NB4 (cell line): ENCODE measurements at regions not wholly inside any gene's neighbourhood (a gene's known extent, or its start where the extent isn't known, plus 50 kb on each side); places are given as distances from the start of the nearest gene placed in this dataset.

Experiments used
- DNase-seq: peaks from one replicate; pipeline ENCODE4 v3.0.0; 2010; ENCODE audit warnings: low read depth
- H3K4me3 ChIP-seq: one replicate; pipeline ENCODE4 v1.5.1; 2011; ENCODE audit warnings: mild to moderate bottlenecking, low read depth, low read length, moderate library complexity
- MYC ChIP-seq: IDR thresholded peaks from 2 replicates; pipeline ENCODE4 v1.6.1; 2011; ENCODE audit warnings: low read depth, low read length
- POLR2A ChIP-seq: IDR thresholded peaks from 2 replicates; pipeline ENCODE4 v1.6.1; 2011; ENCODE audit warnings: mild to moderate bottlenecking; ENCODE audit not compliant: insufficient read length; ENCODE audit errors: extremely low read depth
- TF ChIP-seq, protein P1 (sequence below): IDR thresholded peaks from 2 replicates; pipeline ENCODE4 v1.6.1; 2011; ENCODE audit warnings: low read depth, low read length
- TF ChIP-seq, protein P2 (sequence below): IDR thresholded peaks from one replicate; pipeline ENCODE4 v1.5.1; 2012; ENCODE audit warnings: low read depth, low read length

DNA sequence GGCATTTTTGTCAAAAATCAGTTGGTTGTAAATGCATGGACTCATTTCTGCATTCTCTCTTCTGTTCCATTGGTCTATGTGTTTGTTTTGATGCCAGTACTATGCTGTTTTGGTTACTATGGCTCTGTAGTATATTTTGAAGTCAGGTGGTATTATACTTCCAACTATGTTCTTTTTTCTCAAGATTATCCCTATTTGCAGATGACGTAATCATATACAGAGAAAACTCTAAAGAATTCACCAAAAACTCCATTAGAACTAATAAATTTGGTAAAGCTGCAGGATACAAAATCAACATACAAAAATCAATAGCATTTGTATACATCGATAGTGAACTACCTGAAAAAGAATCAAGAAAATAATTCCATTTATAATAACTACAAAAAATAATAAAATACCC, 253.1 kb upstream of the NEGR1 start:
- TF ChIP-seq, protein P1, sequence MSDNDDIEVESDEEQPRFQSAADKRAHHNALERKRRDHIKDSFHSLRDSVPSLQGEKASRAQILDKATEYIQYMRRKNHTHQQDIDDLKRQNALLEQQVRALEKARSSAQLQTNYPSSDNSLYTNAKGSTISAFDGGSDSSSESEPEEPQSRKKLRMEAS: no peak
- TF ChIP-seq POLR2A (no peak), MYC (no peak)
- TF ChIP-seq, protein P2, sequence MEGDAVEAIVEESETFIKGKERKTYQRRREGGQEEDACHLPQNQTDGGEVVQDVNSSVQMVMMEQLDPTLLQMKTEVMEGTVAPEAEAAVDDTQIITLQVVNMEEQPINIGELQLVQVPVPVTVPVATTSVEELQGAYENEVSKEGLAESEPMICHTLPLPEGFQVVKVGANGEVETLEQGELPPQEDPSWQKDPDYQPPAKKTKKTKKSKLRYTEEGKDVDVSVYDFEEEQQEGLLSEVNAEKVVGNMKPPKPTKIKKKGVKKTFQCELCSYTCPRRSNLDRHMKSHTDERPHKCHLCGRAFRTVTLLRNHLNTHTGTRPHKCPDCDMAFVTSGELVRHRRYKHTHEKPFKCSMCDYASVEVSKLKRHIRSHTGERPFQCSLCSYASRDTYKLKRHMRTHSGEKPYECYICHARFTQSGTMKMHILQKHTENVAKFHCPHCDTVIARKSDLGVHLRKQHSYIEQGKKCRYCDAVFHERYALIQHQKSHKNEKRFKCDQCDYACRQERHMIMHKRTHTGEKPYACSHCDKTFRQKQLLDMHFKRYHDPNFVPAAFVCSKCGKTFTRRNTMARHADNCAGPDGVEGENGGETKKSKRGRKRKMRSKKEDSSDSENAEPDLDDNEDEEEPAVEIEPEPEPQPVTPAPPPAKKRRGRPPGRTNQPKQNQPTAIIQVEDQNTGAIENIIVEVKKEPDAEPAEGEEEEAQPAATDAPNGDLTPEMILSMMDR: no peak
- DNase-seq: no peak
- H3K4me3 ChIP-seq: no peak overlapping the region

DNA sequence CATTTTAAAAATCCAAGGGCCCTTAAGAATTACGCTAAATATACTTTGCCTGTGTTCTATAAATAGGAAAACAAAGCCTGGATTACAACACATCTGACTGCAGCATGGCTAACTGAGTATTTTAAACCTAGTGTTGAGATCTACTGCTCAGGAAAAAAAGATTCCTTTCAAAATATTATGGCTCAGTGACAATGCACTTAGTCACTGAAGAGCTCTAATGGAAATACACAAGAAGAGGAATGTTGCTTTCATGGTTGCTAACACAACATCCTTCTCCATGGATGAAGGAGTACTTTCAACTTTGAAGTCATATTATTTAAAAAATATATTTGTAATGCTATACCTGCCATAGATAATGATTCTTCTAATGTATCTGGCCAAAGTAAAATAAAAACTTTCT, 248.3 kb upstream of the NEGR1 start:
- DNase-seq: no peak
- TF ChIP-seq MYC (no peak), POLR2A (no peak)
- TF ChIP-seq, protein P1: no peak
- TF ChIP-seq, protein P2: no peak
- H3K4me3 ChIP-seq: no peak overlapping the region

DNA sequence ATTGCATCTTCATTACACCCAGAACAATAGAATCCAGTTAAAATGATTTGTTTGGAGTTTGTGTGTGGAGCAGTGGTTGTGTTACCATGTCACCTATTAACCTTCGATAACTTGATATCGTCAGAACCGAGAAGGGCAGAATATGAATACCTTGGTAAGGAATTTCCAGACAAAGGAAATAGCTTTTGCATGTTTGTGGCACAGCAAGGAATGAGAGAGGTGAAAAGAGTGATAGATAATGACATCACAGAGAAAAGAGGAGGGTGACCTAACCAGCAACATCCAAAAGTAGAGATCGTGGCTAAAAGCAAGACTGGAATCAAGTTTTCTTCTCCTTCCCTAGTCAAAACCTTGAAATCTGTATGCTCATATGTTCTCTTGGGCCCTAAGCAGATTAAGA, 244.6 kb upstream of the NEGR1 start:
- no peak overlapping the region for H3K4me3 ChIP-seq
- TF ChIP-seq MYC (no peak), POLR2A (no peak)
- TF ChIP-seq, protein P2: no peak
- TF ChIP-seq, protein P1: no peak
- DNase-seq: no peak

DNA sequence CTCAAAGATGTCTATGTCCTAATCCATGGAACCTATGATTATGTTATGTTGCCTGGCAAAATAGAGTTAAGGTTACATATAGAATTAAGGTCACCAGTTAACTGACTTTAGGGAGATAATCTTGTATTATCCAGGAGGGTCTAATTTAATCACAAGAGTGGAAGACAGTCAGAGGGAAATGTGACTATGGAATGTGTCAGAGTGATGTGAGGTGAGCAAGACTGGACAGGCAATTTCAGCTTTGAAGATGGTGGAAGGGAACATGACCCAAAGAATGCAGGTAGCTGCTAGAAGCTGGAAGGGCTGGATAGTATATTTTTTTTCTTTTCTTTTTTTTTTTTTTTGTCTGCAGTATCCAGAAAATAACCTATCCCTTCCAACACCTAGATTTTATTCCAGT, 241.7 kb upstream of the NEGR1 start:
- TF ChIP-seq, protein P2: no peak
- TF ChIP-seq MYC (no peak), POLR2A (no peak)
- TF ChIP-seq, protein P1: no peak
- H3K4me3 ChIP-seq: no peak overlapping the region
- no peak for DNase-seq

DNA sequence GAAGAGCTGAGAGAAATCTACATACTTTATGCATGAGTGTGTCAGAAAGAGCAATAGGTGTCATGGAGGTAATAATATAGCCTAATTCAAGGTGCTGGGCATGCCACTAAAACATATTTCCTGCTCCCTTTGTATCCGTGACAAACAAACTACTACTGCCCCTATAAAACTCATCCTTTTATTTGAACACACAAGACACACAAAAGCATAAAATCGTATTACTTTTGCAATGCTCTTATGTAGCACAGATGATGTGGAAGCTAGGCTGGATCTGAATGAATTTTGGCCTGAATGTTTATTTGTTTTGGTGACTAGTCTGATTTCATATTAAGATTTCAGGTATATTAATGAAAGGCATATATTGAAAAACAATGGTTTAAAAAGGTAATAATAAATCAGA, 239.3 kb upstream of the NEGR1 start:
- TF ChIP-seq, protein P2: no peak
- TF ChIP-seq, protein P1: no peak
- no peak for TF ChIP-seq MYC
- no peak for TF ChIP-seq POLR2A
- DNase-seq: no peak
- no peak overlapping the region for H3K4me3 ChIP-seq

DNA sequence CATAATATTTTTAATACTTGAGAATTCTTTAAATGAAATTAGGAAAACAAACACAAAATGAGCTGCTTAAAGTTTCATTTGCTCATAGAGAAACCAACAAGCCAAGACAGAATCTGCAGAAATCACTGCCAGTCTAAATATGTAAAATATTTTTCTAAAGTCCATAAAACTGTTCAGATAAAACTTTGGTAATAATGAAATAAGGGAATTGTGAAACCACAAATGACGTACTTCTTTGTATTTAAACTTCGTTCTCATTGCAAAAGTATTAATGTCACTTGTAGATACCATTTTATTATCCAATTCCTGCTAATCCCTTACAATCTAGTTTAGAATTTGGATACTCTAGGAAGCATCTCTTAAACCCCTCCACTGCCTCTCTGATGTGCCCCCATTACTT, 234.5 kb upstream of the NEGR1 start:
- H3K4me3 ChIP-seq: no peak overlapping the region
- DNase-seq: no peak
- TF ChIP-seq, protein P1: no peak
- TF ChIP-seq POLR2A (no peak), MYC (no peak)
- TF ChIP-seq, protein P2: no peak
